KMS-11 (cell line): ENCODE measurements at regions not wholly inside any gene's neighbourhood (a gene's known extent, or its start where the extent isn't known, plus 50 kb on each side); places are given as distances from the start of the nearest gene placed in this dataset.

Source experiments
- H2AFZ ChIP-seq: fragments of 200-600 bp; sonication (generic); 2 replicates; pipeline ENCODE4 v1.6.1; 2016; ENCODE audit warnings: antibody characterized with exemption, mixed run types, low read depth
- H3K27ac ChIP-seq: fragments of 200-600 bp; sonication (generic); 2 replicates; pipeline ENCODE4 v1.6.1; 2016; ENCODE audit warnings: mild to moderate bottlenecking, mixed run types
- H3K27me3 ChIP-seq: fragments of 200-600 bp; sonication (generic); 2 replicates; pipeline ENCODE4 v1.6.1; 2017; ENCODE audit warnings: mild to moderate bottlenecking, low read depth, mixed run types, moderate library complexity; ENCODE audit not compliant: insufficient read depth
- H3K36me3 ChIP-seq: fragments of 200-600 bp; sonication (generic); 2 replicates; pipeline ENCODE4 v1.6.1; 2017; ENCODE audit warnings: mild to moderate bottlenecking, mixed run types; ENCODE audit not compliant: insufficient read depth
- H3K4me1 ChIP-seq: fragments of 200-600 bp; sonication (generic); 2 replicates; pipeline ENCODE4 v1.6.1; 2016; ENCODE audit warnings: mild to moderate bottlenecking, low read depth, mixed run types; ENCODE audit not compliant: poor library complexity, severe bottlenecking
- H3K4me2 ChIP-seq: fragments of 200-600 bp; sonication (generic); 2 replicates; pipeline ENCODE4 v1.7.0; 2016; ENCODE audit warnings: mild to moderate bottlenecking, mixed run types
- H3K4me3 ChIP-seq: fragments of 200-600 bp; sonication (generic); IDR thresholded peaks from 2 replicates; pipeline ENCODE4 v1.6.1; 2017; ENCODE audit warnings: low read depth, low read length, mixed read lengths; ENCODE audit not compliant: insufficient read depth
- H3K79me2 ChIP-seq: fragments of 200-600 bp; sonication (generic); 2 replicates; pipeline ENCODE4 v1.6.1; 2016; ENCODE audit warnings: low read depth, mixed run types; ENCODE audit not compliant: insufficient read depth
- H3K9ac ChIP-seq: fragments of 200-600 bp; sonication (generic); 2 replicates; pipeline ENCODE4 v1.6.1; 2016; ENCODE audit warnings: mild to moderate bottlenecking, mixed run types
- H4K20me1 ChIP-seq: fragments of 200-600 bp; sonication (generic); 2 replicates; pipeline ENCODE4 v1.6.1; 2016; ENCODE audit warnings: mild to moderate bottlenecking, mixed run types; ENCODE audit not compliant: insufficient read depth
- TF ChIP-seq, protein P1 (sequence below): fragments of 200-600 bp; sonication (generic); conservative IDR thresholded peaks from 2 replicates; pipeline ENCODE4 v1.6.1; 2017; ENCODE audit warnings: low read depth, mild to moderate bottlenecking, antibody characterized with exemption, low read length, moderate library complexity, mixed read lengths

- H4K20me1 ChIP-seq, result no peaks in the 10 kb centered on the region
- H3K9ac ChIP-seq, result no peak overlapping the region
- H2AFZ ChIP-seq, result no peak overlapping the region
- H3K36me3 ChIP-seq, result no peaks in the 10 kb centered on the region
- TF ChIP-seq, protein P1, sequence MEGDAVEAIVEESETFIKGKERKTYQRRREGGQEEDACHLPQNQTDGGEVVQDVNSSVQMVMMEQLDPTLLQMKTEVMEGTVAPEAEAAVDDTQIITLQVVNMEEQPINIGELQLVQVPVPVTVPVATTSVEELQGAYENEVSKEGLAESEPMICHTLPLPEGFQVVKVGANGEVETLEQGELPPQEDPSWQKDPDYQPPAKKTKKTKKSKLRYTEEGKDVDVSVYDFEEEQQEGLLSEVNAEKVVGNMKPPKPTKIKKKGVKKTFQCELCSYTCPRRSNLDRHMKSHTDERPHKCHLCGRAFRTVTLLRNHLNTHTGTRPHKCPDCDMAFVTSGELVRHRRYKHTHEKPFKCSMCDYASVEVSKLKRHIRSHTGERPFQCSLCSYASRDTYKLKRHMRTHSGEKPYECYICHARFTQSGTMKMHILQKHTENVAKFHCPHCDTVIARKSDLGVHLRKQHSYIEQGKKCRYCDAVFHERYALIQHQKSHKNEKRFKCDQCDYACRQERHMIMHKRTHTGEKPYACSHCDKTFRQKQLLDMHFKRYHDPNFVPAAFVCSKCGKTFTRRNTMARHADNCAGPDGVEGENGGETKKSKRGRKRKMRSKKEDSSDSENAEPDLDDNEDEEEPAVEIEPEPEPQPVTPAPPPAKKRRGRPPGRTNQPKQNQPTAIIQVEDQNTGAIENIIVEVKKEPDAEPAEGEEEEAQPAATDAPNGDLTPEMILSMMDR, result no peak
- no peak overlapping the region for H3K27ac ChIP-seq
- H3K79me2 ChIP-seq, result no peaks in the 10 kb centered on the region
- peaks cover 27% of the 10 kb centered on the region; the same call in 1 of the 2 replicates for H3K27me3 ChIP-seq
- H3K4me3 ChIP-seq, result no peak overlapping the region
- H3K4me1 ChIP-seq, result no peaks in the 10 kb centered on the region
- no peak overlapping the region for H3K4me2 ChIP-seq
These were observed 53.9 kb upstream of the ACTRT2 start for GRCh38 chr1:2967329-2967725.

DNA sequence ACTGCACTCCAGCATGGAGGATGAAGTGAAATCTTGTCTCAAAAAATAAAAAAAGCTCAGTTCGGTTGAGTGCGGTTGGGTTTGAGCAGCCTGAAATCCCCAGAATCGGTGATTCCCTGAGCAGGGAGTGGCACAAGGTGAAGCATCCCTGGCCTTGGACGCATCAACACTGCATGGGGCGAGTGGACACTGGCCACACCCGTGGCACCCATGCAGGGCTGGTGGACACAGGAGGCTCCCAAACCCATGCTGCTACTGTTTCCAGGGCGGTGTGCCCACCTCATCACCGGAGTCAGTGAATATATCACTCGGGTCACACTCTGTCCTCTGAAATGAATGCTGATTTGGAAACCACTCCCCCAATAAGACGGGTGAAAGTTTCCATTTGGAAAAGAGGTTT, 53.4 kb upstream of the ACTRT2 start:
- Histone ChIP-seq H3K36me3 (no peaks in the 10 kb centered on the region), H3K27me3 (peaks cover 26% of the 10 kb centered on the region; the same call in 1 of the 2 replicates), H4K20me1 (no peaks in the 10 kb centered on the region), H3K79me2 (no peaks in the 10 kb centered on the region), H3K4me2 (no peak overlapping the region), H3K4me3 (no peak overlapping the region), H3K27ac (no peak overlapping the region), H3K9ac (no peak overlapping the region), H3K4me1 (no peaks in the 10 kb centered on the region), H2AFZ (no peak overlapping the region)
- TF ChIP-seq, protein P1, result no peak

GRCh38 chr1:2968471-2968881, 52.8 kb upstream of the ACTRT2 start:
- Histone ChIP-seq H3K4me2 (no peak overlapping the region), H3K9ac (no peak overlapping the region), H3K4me3 (no peak overlapping the region), H2AFZ (no peak overlapping the region), H3K27me3 (peaks cover 26% of the 10 kb centered on the region; the same call in 1 of the 2 replicates), H3K36me3 (no peaks in the 10 kb centered on the region), H4K20me1 (no peaks in the 10 kb centered on the region), H3K4me1 (no peaks in the 10 kb centered on the region), H3K27ac (no peak overlapping the region), H3K79me2 (no peaks in the 10 kb centered on the region)
- TF ChIP-seq, protein P1, result no peak

DNA sequence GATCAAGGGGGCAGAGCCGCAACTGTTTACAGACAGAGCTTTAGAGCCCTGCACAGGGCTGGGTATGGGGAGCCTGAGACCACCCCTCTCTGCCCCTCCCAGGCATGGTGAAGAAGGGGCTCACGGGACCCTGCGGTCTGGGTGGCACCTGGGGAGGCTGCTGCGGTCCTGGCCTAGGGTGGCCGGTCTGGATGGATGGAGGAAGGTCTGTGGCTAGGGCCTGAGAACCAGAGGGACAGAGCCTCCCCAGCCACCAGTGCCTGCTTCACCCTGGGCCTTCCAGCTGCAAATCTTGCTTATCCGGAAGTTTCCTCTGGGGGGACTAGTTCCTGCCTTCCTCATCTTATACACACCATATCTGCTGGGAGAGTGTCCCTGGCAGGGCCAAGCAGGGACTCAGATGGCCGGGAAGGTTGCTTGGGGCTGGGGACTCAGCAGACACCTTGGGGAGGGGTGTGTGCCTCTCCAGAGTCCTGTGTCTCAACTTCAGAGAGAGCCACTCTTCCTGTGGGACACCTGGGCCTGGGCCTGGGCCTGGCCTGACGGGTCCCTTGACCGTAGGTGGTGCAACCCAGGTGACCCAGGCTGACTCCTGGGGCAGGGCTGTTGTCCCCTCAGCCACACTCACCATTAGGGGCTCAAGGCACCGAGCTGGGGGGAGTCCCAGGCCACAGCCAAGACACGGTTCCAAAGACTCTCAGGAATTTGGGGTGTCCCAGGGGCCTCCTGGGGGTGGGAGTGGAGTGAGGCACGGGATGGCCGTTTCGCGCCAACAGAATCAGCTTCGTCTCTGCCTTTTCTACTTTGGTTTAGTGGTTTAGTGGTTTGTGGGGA, 52.0 kb upstream of the ACTRT2 start:
- TF ChIP-seq, protein P1, result no peak
- no peak overlapping the region for H2AFZ ChIP-seq
- no peaks in the 10 kb centered on the region for H3K79me2 ChIP-seq
- no peaks in the 10 kb centered on the region for H3K36me3 ChIP-seq
- no peaks in the 10 kb centered on the region for H3K4me1 ChIP-seq
- H3K4me2 ChIP-seq, result no peak overlapping the region
- no peak overlapping the region for H3K27ac ChIP-seq
- H3K4me3 ChIP-seq, result no peak overlapping the region
- H3K9ac ChIP-seq, result no peak overlapping the region
- no peaks in the 10 kb centered on the region for H4K20me1 ChIP-seq
- H3K27me3 ChIP-seq, result peaks cover 26% of the 10 kb centered on the region; the same call in 1 of the 2 replicates
